ENCODE measurements at regions not wholly inside any gene's neighbourhood (a gene's known extent, or its start where the extent isn't known, plus 50 kb on each side); places are given as distances from the start of the nearest gene placed in this dataset.

DNA sequence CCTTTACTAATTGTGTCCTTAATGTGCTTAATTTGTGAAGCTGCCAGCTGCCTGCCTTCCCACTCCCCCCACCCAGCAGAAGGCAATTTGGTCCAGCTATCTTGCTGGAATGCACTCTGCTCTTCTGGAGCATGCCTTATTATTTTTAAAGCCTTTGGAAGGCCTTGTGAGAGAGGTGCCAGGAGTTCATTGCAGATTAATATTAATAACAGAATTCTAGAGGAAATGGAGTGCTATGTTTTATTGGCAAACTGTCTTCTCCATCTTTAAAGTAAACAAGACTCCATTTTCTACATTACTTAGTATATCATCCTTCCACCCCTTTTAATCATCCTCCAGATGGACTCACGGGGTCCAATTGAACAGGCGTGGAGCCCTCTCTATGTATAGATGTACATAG, 50.8 kb upstream of the ZNF32 start:
- TF ChIP-seq, protein P1, sequence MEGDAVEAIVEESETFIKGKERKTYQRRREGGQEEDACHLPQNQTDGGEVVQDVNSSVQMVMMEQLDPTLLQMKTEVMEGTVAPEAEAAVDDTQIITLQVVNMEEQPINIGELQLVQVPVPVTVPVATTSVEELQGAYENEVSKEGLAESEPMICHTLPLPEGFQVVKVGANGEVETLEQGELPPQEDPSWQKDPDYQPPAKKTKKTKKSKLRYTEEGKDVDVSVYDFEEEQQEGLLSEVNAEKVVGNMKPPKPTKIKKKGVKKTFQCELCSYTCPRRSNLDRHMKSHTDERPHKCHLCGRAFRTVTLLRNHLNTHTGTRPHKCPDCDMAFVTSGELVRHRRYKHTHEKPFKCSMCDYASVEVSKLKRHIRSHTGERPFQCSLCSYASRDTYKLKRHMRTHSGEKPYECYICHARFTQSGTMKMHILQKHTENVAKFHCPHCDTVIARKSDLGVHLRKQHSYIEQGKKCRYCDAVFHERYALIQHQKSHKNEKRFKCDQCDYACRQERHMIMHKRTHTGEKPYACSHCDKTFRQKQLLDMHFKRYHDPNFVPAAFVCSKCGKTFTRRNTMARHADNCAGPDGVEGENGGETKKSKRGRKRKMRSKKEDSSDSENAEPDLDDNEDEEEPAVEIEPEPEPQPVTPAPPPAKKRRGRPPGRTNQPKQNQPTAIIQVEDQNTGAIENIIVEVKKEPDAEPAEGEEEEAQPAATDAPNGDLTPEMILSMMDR (IDR thresholded peaks at IDR 0.05; ENCODE audit: borderline replicate concordance, extremely low read depth, low read length, poor library complexity, severe bottlenecking): no peak
- no peak for TF ChIP-seq EZH2 (IDR thresholded peaks at IDR 0.05; ENCODE audit: borderline replicate concordance, low read depth, low read length, severe bottlenecking)
